Suppressor macrophage treated with lipopolysaccharide for 1 hour (primary cell): ENCODE measurements at regions not wholly inside any gene's neighbourhood (a gene's known extent, or its start where the extent isn't known, plus 50 kb on each side); places are given as distances from the start of the nearest gene placed in this dataset.
"Not testable (repeated sequence)": the region's sequence is repeated elsewhere in the genome, so short reads cannot be mapped to it uniquely, and the experiment has no call there.

Source experiments
- DNase-seq, 3 donors: peaks; one replicate each; pipeline ENCODE4 v3.0.0-alpha.2; 2020 to 2022

GRCh38 chr16:88165040-88165544 lies 213.9 kb downstream of the BANP start:
- DNase-seq: not testable (repeated sequence)

GRCh38 chr16:88165683-88166082 lies 214.4 kb downstream of the BANP start:
- DNase-seq: not testable (repeated sequence)

- not testable (repeated sequence) for DNase-seq
Measured at GRCh38 chr16:88166209-88166773, 215.1 kb downstream of the BANP start.

- DNase-seq: not testable (repeated sequence)
Measured at GRCh38 chr16:88167798-88168556, 214.8 kb upstream of the ZNF469 start.

- DNase-seq: not testable (repeated sequence)
Measured at GRCh38 chr16:88168557-88168949, 214.2 kb upstream of the ZNF469 start.

- DNase-seq: not testable (repeated sequence)
Measured at GRCh38 chr16:88169136-88169830, 213.5 kb upstream of the ZNF469 start.

GRCh38 chr16:88169831-88170165 lies 213.0 kb upstream of the ZNF469 start:
- DNase-seq: not testable (repeated sequence)

- DNase-seq: peak in 2 of 3 donors; percentile 7 to 18
Measured at GRCh38 chr16:88170528-88170991, 212.2 kb upstream of the ZNF469 start.

- not testable (repeated sequence) for DNase-seq
Measured at GRCh38 chr16:88171126-88171525, 211.6 kb upstream of the ZNF469 start.

GRCh38 chr16:88176184-88176583 lies 206.6 kb upstream of the ZNF469 start:
- not testable (repeated sequence) for DNase-seq

GRCh38 chr16:88176591-88177180 lies 206.1 kb upstream of the ZNF469 start:
- not testable (repeated sequence) for DNase-seq

GRCh38 chr16:88178251-88178650 lies 204.5 kb upstream of the ZNF469 start:
- DNase-seq: not testable (repeated sequence)

- DNase-seq: not testable (repeated sequence)
Measured at GRCh38 chr16:88178896-88179295, 203.9 kb upstream of the ZNF469 start.

- DNase-seq: not testable (repeated sequence)
Measured at GRCh38 chr16:88182967-88183881, 199.5 kb upstream of the ZNF469 start.

GRCh38 chr16:88184053-88184452 lies 198.7 kb upstream of the ZNF469 start:
- not testable (repeated sequence) for DNase-seq

- not testable (repeated sequence) for DNase-seq
Measured at GRCh38 chr16:88184566-88185355, 198.0 kb upstream of the ZNF469 start.

- DNase-seq: not testable (repeated sequence)
Measured at GRCh38 chr16:88185406-88185805, 197.4 kb upstream of the ZNF469 start.

GRCh38 chr16:88185976-88186888 lies 196.5 kb upstream of the ZNF469 start:
- not testable (repeated sequence) for DNase-seq

GRCh38 chr16:88186889-88187870 lies 195.6 kb upstream of the ZNF469 start:
- not testable (repeated sequence) for DNase-seq
